GM12873 (cell line): ENCODE measurements at regions not wholly inside any gene's neighbourhood (a gene's known extent, or its start where the extent isn't known, plus 50 kb on each side); places are given as distances from the start of the nearest gene placed in this dataset.

Experiments used
- CTCF ChIP-seq: IDR thresholded peaks from 2 replicates; pipeline ENCODE4 v1.5.1; 2012; ENCODE audit warnings: low read depth, mild to moderate bottlenecking, moderate library complexity, low read length, control low read depth; ENCODE audit not compliant: insufficient read depth; ENCODE audit errors: missing control alignments

- no peak for TF ChIP-seq CTCF
These were observed 282.9 kb upstream of the N4BP1 start for GRCh38 chr16:48892893-48893292.

DNA sequence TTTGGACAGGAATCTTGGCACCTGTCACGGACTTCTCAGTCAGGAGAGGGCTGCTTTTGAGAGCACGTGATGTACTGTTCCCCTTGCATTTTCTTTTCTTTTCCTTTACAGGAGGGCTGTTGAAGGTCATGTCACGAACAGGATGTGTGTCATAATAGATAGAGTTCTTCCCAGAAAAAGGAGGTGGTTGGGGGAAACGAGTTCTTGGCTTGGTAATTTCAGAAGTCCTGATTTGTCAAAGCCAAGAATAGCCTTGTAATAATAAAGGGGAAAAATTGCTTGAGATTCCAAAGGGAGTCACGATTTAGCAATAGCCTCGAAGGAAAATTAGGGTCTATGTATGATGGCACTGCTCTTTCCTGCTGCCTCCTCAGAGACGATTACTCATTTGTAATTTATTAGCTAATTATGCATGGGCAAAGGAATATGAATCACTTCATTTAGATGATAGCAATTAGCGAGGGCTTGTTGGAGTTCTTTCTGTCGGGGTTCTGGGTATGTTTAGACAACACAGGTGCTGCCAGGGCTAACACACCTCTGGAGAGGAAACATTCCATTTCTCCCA is 277.7 kb upstream of the N4BP1 start:
- no peak for TF ChIP-seq CTCF

DNA sequence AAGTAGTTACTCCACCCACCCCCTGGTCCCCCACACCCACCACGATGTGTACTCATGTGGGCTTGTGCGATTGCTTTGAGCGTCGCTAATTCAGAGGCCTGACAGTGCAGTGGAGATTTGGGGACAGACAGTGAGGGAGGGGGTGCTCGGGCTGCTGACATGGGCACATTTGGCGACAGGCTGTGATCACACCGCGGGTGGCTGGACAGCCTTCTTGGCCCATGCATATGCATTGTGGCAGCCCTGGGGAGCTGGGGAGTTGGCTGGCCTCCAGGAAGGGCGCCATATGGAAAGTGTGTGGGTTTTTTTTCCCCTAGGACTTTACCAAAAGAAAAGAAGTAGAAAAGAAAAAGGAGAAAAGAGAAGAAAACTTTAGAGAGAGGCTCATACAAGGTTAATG is 275.5 kb upstream of the N4BP1 start:
- no peak for TF ChIP-seq CTCF

- TF ChIP-seq CTCF, result no peak
These were observed 271.3 kb upstream of the N4BP1 start for GRCh38 chr16:48881272-48881671.

- no peak for TF ChIP-seq CTCF
These were observed 269.5 kb upstream of the N4BP1 start for GRCh38 chr16:48879223-48880122.

- no peak for TF ChIP-seq CTCF
These were observed 268.0 kb upstream of the N4BP1 start for GRCh38 chr16:48877946-48878345.

GRCh38 chr16:48870141-48870540 is 260.2 kb upstream of the N4BP1 start:
- no peak for TF ChIP-seq CTCF
